HepG2 (cell line): ENCODE measurements at regions not wholly inside any gene's neighbourhood (a gene's known extent, or its start where the extent isn't known, plus 50 kb on each side); places are given as distances from the start of the nearest gene placed in this dataset.
A peak's percentile ranks its signal among the peaks of the same experiment; 100 is the strongest.

ENCODE experiments used
- ATAC-seq: fragments of 200-7000 bp; cut with Tn5 transposase; 3 replicates; pipeline ENCODE4 v1.9.1; 2020; ENCODE audit warnings: mild to moderate bottlenecking, moderate library complexity
- BruUV-seq: library from RNA; stranded (reverse); fragments of 400-500 nt; replicated peaks from 2 replicates; lab custom pipeline; 2021; lab: Mats Ljungman, UMichigan
- CTCF ChIA-PET: fragments of 300-600 bp; formaldehyde crosslinking; extraction: SDS; loops from one replicate; lab custom pipeline; 2021; ENCODE audit warnings: low total read pairs, inconsistent platforms, low intra/inter-chr PET ratio; lab: Yijun Ruan, JAX
- POLR2A ChIA-PET: fragments of 350-600 bp; sonication (Branson Sonifier 250); formaldehyde crosslinking; loops from one replicate; lab custom pipeline; 2020; ENCODE audit warnings: antibody characterized with exemption, inconsistent platforms; lab: Yijun Ruan, JAX
- DNase-seq: peaks from one replicate; pipeline ENCODE4 v3.0.0-alpha.2; 2015; ENCODE audit warnings: low spot score
- FAIRE-seq: peaks from 3 replicates; lab custom pipeline; 2011; peaks lifted over from hg19 to GRCh38; lab: Jason Lieb, UNC
- H2AFZ ChIP-seq: one replicate; pipeline ENCODE4 v1.6.1; 2011; ENCODE audit warnings: low read length, inconsistent platforms
- H3K27ac ChIP-seq: fragments of 300-600 bp; 3 replicates; pipeline ENCODE4 v1.8.0; 2011; ENCODE audit warnings: mixed run types, mild to moderate bottlenecking, mixed read lengths, low read length, inconsistent platforms; ENCODE audit not compliant: insufficient read depth; ENCODE audit errors: extremely low read length
- H3K27me3 ChIP-seq, 2 experiments: fragments of 200-600 bp in 1 of 2; 2 replicates in 1 of 2; 3 replicates in 1 of 2; pipeline versions ENCODE4 v1.6.0 to v1.8.0; 2011; ENCODE audit warnings: low read length in 2 of 2, mild to moderate bottlenecking in 2 of 2, moderate library complexity in 2 of 2, inconsistent platforms in 1 of 2; ENCODE audit not compliant: insufficient read depth in 2 of 2, control insufficient read depth in 1 of 2
- H3K36me3 ChIP-seq, 2 experiments: fragments of 200-600 bp in 1 of 2; replicated peaks in 1 of 2; 2 replicates in 1 of 2; 3 replicates in 1 of 2; pipeline versions ENCODE4 v1.5.1 to v1.8.0; 2011; ENCODE audit warnings: low read length in 2 of 2, inconsistent platforms in 1 of 2; ENCODE audit not compliant: insufficient read depth in 2 of 2, control insufficient read depth in 1 of 2
- H3K4me1 ChIP-seq: 2 replicates; pipeline ENCODE4 v1.5.1; 2012; ENCODE audit warnings: low read length, inconsistent platforms; ENCODE audit not compliant: insufficient read depth
- H3K4me2 ChIP-seq: 2 replicates; pipeline ENCODE4 v1.6.0; 2011; ENCODE audit warnings: low read depth, low read length, inconsistent platforms
- H3K4me3 ChIP-seq, 3 experiments: fragments of 200-600 bp in 1 of 3; sonication (generic), shearing (Covaris generic) in 1 of 3; replicated peaks in 1 of 3; 2 replicates each; pipeline ENCODE4 v1.5.1; 2011 to 2016; ENCODE audit warnings: low read length in 3 of 3, inconsistent platforms in 2 of 3, low read depth in 2 of 3, mild to moderate bottlenecking in 2 of 3, control low read depth in 1 of 3, mixed read lengths in 1 of 3; ENCODE audit not compliant: insufficient read depth in 1 of 3
- H3K79me2 ChIP-seq: one replicate; pipeline ENCODE4 v1.6.1; 2011; ENCODE audit warnings: low read length, inconsistent platforms; ENCODE audit not compliant: insufficient read depth
- H3K9ac ChIP-seq: 2 replicates; pipeline ENCODE4 v1.6.0; 2011; ENCODE audit warnings: mild to moderate bottlenecking, low read depth, low read length, inconsistent platforms; ENCODE audit not compliant: insufficient read depth
- H3K9me3 ChIP-seq: 2 replicates; pipeline ENCODE4 v1.5.1; 2012; ENCODE audit warnings: mild to moderate bottlenecking, low read length
- H4K20me1 ChIP-seq: 2 replicates; pipeline ENCODE4 v1.6.0; 2011; ENCODE audit warnings: inconsistent platforms, mild to moderate bottlenecking, low read length, moderate library complexity; ENCODE audit not compliant: insufficient read depth
- CHCHD3 ChIP-seq: sonication (generic); formaldehyde crosslinking; IDR thresholded peaks from 2 replicates; pipeline ENCODE4 v1.8.0; 2022; ENCODE audit warnings: mild to moderate bottlenecking, missing genetic modification reagents, moderate library complexity
- JUN ChIP-seq: sonication (generic); formaldehyde crosslinking; IDR thresholded peaks from 2 replicates; pipeline ENCODE4 v1.4.0; 2020; ENCODE audit warnings: mild to moderate bottlenecking, missing genetic modification reagents
- KDM4B ChIP-seq: sonication (generic); formaldehyde crosslinking; IDR thresholded peaks from 2 replicates; pipeline ENCODE4 v1.4.0; 2020; ENCODE audit warnings: missing genetic modification reagents
- NFIB ChIP-seq: sonication (generic); formaldehyde crosslinking; IDR thresholded peaks from 2 replicates; pipeline ENCODE4 v1.9.0; 2021; ENCODE audit warnings: missing genetic modification reagents, mild to moderate bottlenecking, borderline replicate concordance
- SMARCC2 ChIP-seq: fragments of 450-650 bp; IDR thresholded peaks from 2 replicates; pipeline ENCODE4 v1.6.1; 2017; ENCODE audit warnings: antibody characterized with exemption, mild to moderate bottlenecking
- WIZ ChIP-seq: sonication (generic); formaldehyde crosslinking; IDR thresholded peaks from 2 replicates; pipeline ENCODE4 v1.5.1; 2020; ENCODE audit warnings: mild to moderate bottlenecking, missing genetic modification reagents
- ZNF556 ChIP-seq: sonication (generic); formaldehyde crosslinking; IDR thresholded peaks from 2 replicates; pipeline ENCODE4 v1.4.0; 2020; ENCODE audit warnings: mild to moderate bottlenecking, missing genetic modification reagents, borderline replicate concordance
- ZNF629 ChIP-seq: sonication (generic); formaldehyde crosslinking; conservative IDR thresholded peaks from 2 replicates; pipeline ENCODE4 v1.5.0; 2020; ENCODE audit warnings: missing genetic modification reagents
- ZNF674 ChIP-seq: sonication (generic); formaldehyde crosslinking; IDR thresholded peaks from 2 replicates; pipeline ENCODE4 v1.5.0; 2020; ENCODE audit warnings: low read depth, mild to moderate bottlenecking, missing genetic modification reagents
- WGBS: methylation state at CpG from one replicate; pipeline ENCODE4 v1.1.6; 2017; ENCODE audit warnings: low lambda C conversion rate; 5-methylcytosine and 5-hydroxymethylcytosine counted together
- in situ Hi-C: cut with HindIII; loops from 2 replicates; pipeline ENCODE4 v1.10.0; 2017; ENCODE audit warnings: low pct_unique_long_range_greater_than_20kb; ENCODE audit not compliant: extremely low pct_ligation_motif_present
- intact Hi-C: fragments of 100-400 bp; cut with micrococcal nuclease; formaldehyde crosslinking; loops from one replicate; pipeline ENCODE4 v1.10.0; 2022; ENCODE audit not compliant: unreplicated experiment
- TF ChIP-seq, protein P1 (sequence below): sonication (generic); formaldehyde crosslinking; IDR thresholded peaks from 2 replicates; pipeline ENCODE4 v1.5.0; 2020; ENCODE audit warnings: mild to moderate bottlenecking, missing genetic modification reagents
- TF ChIP-seq, protein P2 (sequence below): sonication (generic); formaldehyde crosslinking; IDR thresholded peaks from 2 replicates; pipeline ENCODE4 v1.4.0; 2020; ENCODE audit warnings: missing genetic modification reagents
- TF ChIP-seq, protein P3 (sequence below): sonication (generic); formaldehyde crosslinking; IDR thresholded peaks from 2 replicates; pipeline ENCODE4 v1.4.0; 2020; ENCODE audit warnings: missing genetic modification reagents

DNA sequence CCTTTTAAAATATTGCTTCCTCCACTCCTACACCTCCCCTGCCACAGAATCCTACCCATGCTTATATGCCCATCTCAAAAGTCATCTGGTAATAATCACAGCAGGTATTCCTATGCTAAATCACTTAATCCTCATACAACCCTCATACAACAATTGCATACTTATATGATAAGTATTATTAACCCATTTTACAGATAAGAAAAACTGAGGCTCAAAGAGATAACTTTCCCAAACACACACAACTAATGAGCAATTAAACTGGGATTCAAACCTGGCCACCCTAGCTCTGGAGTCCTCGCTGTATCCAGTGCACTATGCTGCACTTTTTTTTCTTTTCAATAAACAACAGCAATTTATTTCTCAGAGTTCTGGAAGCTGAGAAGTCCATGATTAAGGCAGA lies 99.8 kb upstream of the TSPAN5 start:
- Histone ChIP-seq H3K9ac (no peak overlapping the region), H2AFZ (no peak overlapping the region), H3K4me3 (no peak overlapping the region), H3K36me3 (no peaks in the 10 kb centered on the region), H3K79me2 (no peaks in the 10 kb centered on the region), H3K27ac (no peak overlapping the region), H3K4me1 (no peaks in the 10 kb centered on the region), H3K27me3 (no peaks in the 10 kb centered on the region), H3K4me2 (no peak overlapping the region), H4K20me1 (no peaks in the 10 kb centered on the region), H3K9me3 (no peaks in the 10 kb centered on the region)
- intact Hi-C loops (no loop called here), in situ Hi-C loops (no loop called here)
- FAIRE-seq: no peak
- 13% methylated on average over 1 of the region's 1 CpG for WGBS
- ATAC-seq: no peak
- TF ChIP-seq, protein P1, sequence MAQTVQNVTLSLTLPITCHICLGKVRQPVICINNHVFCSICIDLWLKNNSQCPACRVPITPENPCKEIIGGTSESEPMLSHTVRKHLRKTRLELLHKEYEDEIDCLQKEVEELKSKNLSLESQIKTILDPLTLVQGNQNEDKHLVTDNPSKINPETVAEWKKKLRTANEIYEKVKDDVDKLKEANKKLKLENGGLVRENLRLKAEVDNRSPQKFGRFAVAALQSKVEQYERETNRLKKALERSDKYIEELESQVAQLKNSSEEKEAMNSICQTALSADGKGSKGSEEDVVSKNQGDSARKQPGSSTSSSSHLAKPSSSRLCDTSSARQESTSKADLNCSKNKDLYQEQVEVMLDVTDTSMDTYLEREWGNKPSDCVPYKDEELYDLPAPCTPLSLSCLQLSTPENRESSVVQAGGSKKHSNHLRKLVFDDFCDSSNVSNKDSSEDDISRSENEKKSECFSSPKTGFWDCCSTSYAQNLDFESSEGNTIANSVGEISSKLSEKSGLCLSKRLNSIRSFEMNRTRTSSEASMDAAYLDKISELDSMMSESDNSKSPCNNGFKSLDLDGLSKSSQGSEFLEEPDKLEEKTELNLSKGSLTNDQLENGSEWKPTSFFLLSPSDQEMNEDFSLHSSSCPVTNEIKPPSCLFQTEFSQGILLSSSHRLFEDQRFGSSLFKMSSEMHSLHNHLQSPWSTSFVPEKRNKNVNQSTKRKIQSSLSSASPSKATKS (CRISPR knock-in tag): no peak
- TF ChIP-seq ZNF629 (CRISPR knock-in tag): peak; percentile 60
- BruUV-seq: no TSS peak
- POLR2A ChIA-PET: no interaction called here
- no peak for DNase-seq
- CTCF ChIA-PET: no interaction called here

DNA sequence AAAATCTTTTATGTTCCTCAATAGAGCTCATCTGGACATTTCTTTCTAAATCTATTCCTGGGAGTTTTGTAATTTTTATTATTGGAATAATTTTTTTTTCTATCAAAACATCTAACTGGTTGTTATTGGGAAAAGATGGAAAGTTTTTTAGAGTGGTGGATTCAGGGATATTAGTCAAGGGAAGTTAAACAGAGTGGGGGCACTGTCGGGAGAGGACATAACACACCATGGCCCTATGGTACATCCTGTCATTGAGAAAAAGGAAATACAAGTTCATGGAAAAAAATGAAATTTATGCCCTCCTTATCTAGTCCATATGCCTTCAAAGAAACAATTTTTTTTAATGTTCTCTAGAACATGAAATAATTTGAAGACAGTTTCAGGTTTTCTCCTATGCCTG lies 96.3 kb upstream of the TSPAN5 start:
- H3K36me3 ChIP-seq: no peaks in the 10 kb centered on the region
- no TSS peak for BruUV-seq
- no peak overlapping the region for H3K4me3 ChIP-seq
- FAIRE-seq: no peak
- intact Hi-C loops: no loop called here
- H2AFZ ChIP-seq: no peak overlapping the region
- no peaks in the 10 kb centered on the region for H4K20me1 ChIP-seq
- no peak for ATAC-seq
- DNase-seq: no peak
- ChIA-PET CTCF (no interaction called here), POLR2A (no interaction called here)
- H3K4me2 ChIP-seq: no peak overlapping the region
- H3K79me2 ChIP-seq: no peaks in the 10 kb centered on the region
- H3K9ac ChIP-seq: no peak overlapping the region
- in situ Hi-C loops: no loop called here
- no peaks in the 10 kb centered on the region for H3K9me3 ChIP-seq
- no peaks in the 10 kb centered on the region for H3K27me3 ChIP-seq
- 50% methylated on average over 1 of the region's 1 CpG for WGBS
- no peak overlapping the region for H3K27ac ChIP-seq
- no peaks in the 10 kb centered on the region for H3K4me1 ChIP-seq
- TF ChIP-seq KDM4B (no peak), SMARCC2 (no peak), ZNF674 (no peak), NFIB (no peak), JUN (no peak), CHCHD3 (no peak), ZNF556 (CRISPR knock-in tag) (no peak), WIZ (CRISPR knock-in tag) (no peak)
- TF ChIP-seq, protein P2, sequence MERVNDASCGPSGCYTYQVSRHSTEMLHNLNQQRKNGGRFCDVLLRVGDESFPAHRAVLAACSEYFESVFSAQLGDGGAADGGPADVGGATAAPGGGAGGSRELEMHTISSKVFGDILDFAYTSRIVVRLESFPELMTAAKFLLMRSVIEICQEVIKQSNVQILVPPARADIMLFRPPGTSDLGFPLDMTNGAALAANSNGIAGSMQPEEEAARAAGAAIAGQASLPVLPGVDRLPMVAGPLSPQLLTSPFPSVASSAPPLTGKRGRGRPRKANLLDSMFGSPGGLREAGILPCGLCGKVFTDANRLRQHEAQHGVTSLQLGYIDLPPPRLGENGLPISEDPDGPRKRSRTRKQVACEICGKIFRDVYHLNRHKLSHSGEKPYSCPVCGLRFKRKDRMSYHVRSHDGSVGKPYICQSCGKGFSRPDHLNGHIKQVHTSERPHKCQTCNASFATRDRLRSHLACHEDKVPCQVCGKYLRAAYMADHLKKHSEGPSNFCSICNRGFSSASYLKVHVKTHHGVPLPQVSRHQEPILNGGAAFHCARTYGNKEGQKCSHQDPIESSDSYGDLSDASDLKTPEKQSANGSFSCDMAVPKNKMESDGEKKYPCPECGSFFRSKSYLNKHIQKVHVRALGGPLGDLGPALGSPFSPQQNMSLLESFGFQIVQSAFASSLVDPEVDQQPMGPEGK: no peak
- TF ChIP-seq, protein P3, sequence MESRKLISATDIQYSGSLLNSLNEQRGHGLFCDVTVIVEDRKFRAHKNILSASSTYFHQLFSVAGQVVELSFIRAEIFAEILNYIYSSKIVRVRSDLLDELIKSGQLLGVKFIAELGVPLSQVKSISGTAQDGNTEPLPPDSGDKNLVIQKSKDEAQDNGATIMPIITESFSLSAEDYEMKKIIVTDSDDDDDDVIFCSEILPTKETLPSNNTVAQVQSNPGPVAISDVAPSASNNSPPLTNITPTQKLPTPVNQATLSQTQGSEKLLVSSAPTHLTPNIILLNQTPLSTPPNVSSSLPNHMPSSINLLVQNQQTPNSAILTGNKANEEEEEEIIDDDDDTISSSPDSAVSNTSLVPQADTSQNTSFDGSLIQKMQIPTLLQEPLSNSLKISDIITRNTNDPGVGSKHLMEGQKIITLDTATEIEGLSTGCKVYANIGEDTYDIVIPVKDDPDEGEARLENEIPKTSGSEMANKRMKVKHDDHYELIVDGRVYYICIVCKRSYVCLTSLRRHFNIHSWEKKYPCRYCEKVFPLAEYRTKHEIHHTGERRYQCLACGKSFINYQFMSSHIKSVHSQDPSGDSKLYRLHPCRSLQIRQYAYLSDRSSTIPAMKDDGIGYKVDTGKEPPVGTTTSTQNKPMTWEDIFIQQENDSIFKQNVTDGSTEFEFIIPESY (CRISPR knock-in tag): no peak
